Ovary (tissue), 7 donors: ENCODE measurements at regions not wholly inside any gene's neighbourhood (a gene's known extent, or its start where the extent isn't known, plus 50 kb on each side); places are given as distances from the start of the nearest gene placed in this dataset.
A peak's percentile ranks its signal among the peaks of the same experiment; 100 is the strongest.

Source experiments
- DNase-seq, 5 donors: peaks; one replicate each; pipeline ENCODE4 v3.0.0-alpha.2; 2019 to 2020
- H3K27ac ChIP-seq, 2 donors: fragments of 200-600 bp; one replicate each; pipeline versions ENCODE4 v1.5.1 to v1.8.0; 2019 to 2022
- H3K27me3 ChIP-seq: fragments of 200-600 bp; one replicate; pipeline ENCODE4 v1.8.0; 2022
- H3K36me3 ChIP-seq: fragments of 200-600 bp; sonication (generic); one replicate; pipeline ENCODE4 v1.5.1; 2019
- H3K4me1 ChIP-seq: one replicate; pipeline ENCODE4 v1.8.1; 2013; ENCODE audit warnings: mild to moderate bottlenecking, moderate library complexity; ENCODE audit not compliant: insufficient read depth
- H3K4me3 ChIP-seq: fragments of 200-600 bp; sonication (generic); one replicate; pipeline ENCODE4 v1.5.1; 2017
- H3K9me3 ChIP-seq, 2 donors: fragments of 200-600 bp in 1 of 2; sonication (generic) in 1 of 2; one replicate each; pipeline versions ENCODE4 v1.5.1 to v1.8.1; 2013 to 2019; ENCODE audit warnings: mild to moderate bottlenecking in 1 of 2, moderate library complexity in 1 of 2
- CTCF ChIP-seq, 3 donors: fragments of 450-650 bp in 2 of 3; fragments of 200-600 bp in 1 of 3; IDR thresholded peaks; one replicate each; pipeline versions ENCODE4 v1.5.1 to v1.8.0; 2016 to 2022; ENCODE audit warnings: antibody characterized with exemption in 3 of 3, mild to moderate bottlenecking in 1 of 3
- EP300 ChIP-seq: sonication (generic); formaldehyde crosslinking; IDR thresholded peaks from one replicate; pipeline ENCODE4 v1.6.1; 2017; ENCODE audit warnings: antibody characterized with exemption
- POLR2A ChIP-seq: fragments of 450-650 bp; IDR thresholded peaks from one replicate; pipeline ENCODE4 v1.6.1; 2017; ENCODE audit warnings: antibody characterized with exemption, mild to moderate bottlenecking, moderate library complexity
- WGBS, 3 donors: extraction: QIAGEN DNeasy Blood & Tissue Kit in 1 of 3; methylation state at CpG; one replicate each; pipeline versions ENCODE4 v1.1.5 to v1.1.7; 2013 to 2017; 5-methylcytosine and 5-hydroxymethylcytosine counted together
- intact Hi-C, 4 donors: fragments of 100-400 bp; cut with DNase I; formaldehyde crosslinking; loops; one replicate each; pipeline versions ENCODE4 v1.11.0 to v1.15.1; 2022 to 2023
- donor health status: DM: no; HTN: no; CAD: no; lungs with moderate emphysema.
- donor health status: DM: no; HTN: no; CAD: no.
- donor health status: Bipolar disorder and iron deficiency.
- donor health status: DM: no; HTN: no; CAD: no.
- donor health status: DM: yes; HTN: yes; CAD: no.

- Histone ChIP-seq H3K4me1 (no peaks in the 10 kb centered on the region), H3K4me3 (no peak overlapping the region), H3K9me3 (no peaks in the 10 kb centered on the region), H3K36me3 (no peaks in the 10 kb centered on the region), H3K27ac (no peak overlapping the region), H3K27me3 (no peaks in the 10 kb centered on the region)
- no peak for DNase-seq
- TF ChIP-seq CTCF (IDR thresholded peaks at IDR 0.05) (no peak), EP300 (no peak), POLR2A (no peak)
- 91 to 95% (median 91%) methylated on average over 3 of the region's 3 CpGs for WGBS, 3 donors
- intact Hi-C loops: loop anchor here in 2 of 4 donors (5.0 to 10.0 kb wide), 2 partner anchors 1439 to 1516 kb away; no protein-coding TSS in a partner anchor
Observed at GRCh38 chr18:67218556-67218955, 298.0 kb downstream of the DSEL start.

GRCh38 chr18:67217551-67218166 lies 298.9 kb downstream of the DSEL start:
- Histone ChIP-seq H3K9me3 (no peaks in the 10 kb centered on the region), H3K4me3 (no peak overlapping the region), H3K4me1 (no peaks in the 10 kb centered on the region), H3K36me3 (no peaks in the 10 kb centered on the region), H3K27me3 (no peaks in the 10 kb centered on the region), H3K27ac (no peak overlapping the region)
- intact Hi-C loops: loop anchor here in 2 of 4 donors (5.0 to 10.0 kb wide), 2 partner anchors 1440 to 1517 kb away; no protein-coding TSS in a partner anchor
- TF ChIP-seq POLR2A (no peak), CTCF (IDR thresholded peaks at IDR 0.05) (peak; percentile 42 to 76 (median 64)), EP300 (no peak)
- peak in 4 of 5 donors; percentile 9 to 59 (median 38) for DNase-seq
- WGBS, 3 donors: 4 to 5% (median 5%) methylated on average over 7 of the region's 7 CpGs

GRCh38 chr18:67216846-67217245 lies 299.7 kb downstream of the DSEL start:
- intact Hi-C loops: loop anchor here in 2 of 4 donors (5.0 to 10.0 kb wide), 2 partner anchors 1440 to 1518 kb away; no protein-coding TSS in a partner anchor
- H3K36me3 ChIP-seq: no peaks in the 10 kb centered on the region
- H3K4me3 ChIP-seq: no peak overlapping the region
- no peak for DNase-seq
- no peak for TF ChIP-seq POLR2A
- TF ChIP-seq CTCF (IDR thresholded peaks at IDR 0.05): no peak
- no peak for TF ChIP-seq EP300
- no peaks in the 10 kb centered on the region for H3K4me1 ChIP-seq
- no peaks in the 10 kb centered on the region for H3K9me3 ChIP-seq
- 75 to 86% (median 76%) methylated on average over 1 of the region's 1 CpG for WGBS, 3 donors
- H3K27ac ChIP-seq: no peak overlapping the region
- no peaks in the 10 kb centered on the region for H3K27me3 ChIP-seq

GRCh38 chr18:67215686-67216085 lies 300.8 kb downstream of the DSEL start:
- no peaks in the 10 kb centered on the region for H3K4me1 ChIP-seq
- WGBS, 3 donors: 92 to 96% (median 94%) methylated on average over 23 to 25 of the region's 25 CpGs
- TF ChIP-seq CTCF (IDR thresholded peaks at IDR 0.05) (no peak), POLR2A (no peak), EP300 (no peak)
- DNase-seq: no peak
- intact Hi-C loops: loop anchor here in 2 of 4 donors (5.0 to 10.0 kb wide), 2 partner anchors 1442 to 1519 kb away; no protein-coding TSS in a partner anchor
- H3K27me3 ChIP-seq: no peaks in the 10 kb centered on the region
- H3K36me3 ChIP-seq: no peaks in the 10 kb centered on the region
- no peak overlapping the region for H3K27ac ChIP-seq
- H3K9me3 ChIP-seq: no peaks in the 10 kb centered on the region
- H3K4me3 ChIP-seq: no peak overlapping the region
